Islet precursor cell (in vitro differentiated cells): ENCODE measurements at regions not wholly inside any gene's neighbourhood (a gene's known extent, or its start where the extent isn't known, plus 50 kb on each side); places are given as distances from the start of the nearest gene placed in this dataset.
"Not testable (repeated sequence)": the region's sequence is repeated elsewhere in the genome, so short reads cannot be mapped to it uniquely, and the experiment has no call there.

ENCODE experiments used
- DNase-seq: peaks from one replicate; pipeline ENCODE4 v3.0.0-alpha.2; 2018

GRCh38 chr21:35590284-35590683, 470.0 kb downstream of the SETD4 start:
- DNase-seq, result not testable (repeated sequence)

- no peak for DNase-seq
These were observed 472.4 kb downstream of the SETD4 start for GRCh38 chr21:35587841-35588380.

- no peak for DNase-seq
These were observed 474.0 kb downstream of the SETD4 start for GRCh38 chr21:35586305-35586704.

DNA sequence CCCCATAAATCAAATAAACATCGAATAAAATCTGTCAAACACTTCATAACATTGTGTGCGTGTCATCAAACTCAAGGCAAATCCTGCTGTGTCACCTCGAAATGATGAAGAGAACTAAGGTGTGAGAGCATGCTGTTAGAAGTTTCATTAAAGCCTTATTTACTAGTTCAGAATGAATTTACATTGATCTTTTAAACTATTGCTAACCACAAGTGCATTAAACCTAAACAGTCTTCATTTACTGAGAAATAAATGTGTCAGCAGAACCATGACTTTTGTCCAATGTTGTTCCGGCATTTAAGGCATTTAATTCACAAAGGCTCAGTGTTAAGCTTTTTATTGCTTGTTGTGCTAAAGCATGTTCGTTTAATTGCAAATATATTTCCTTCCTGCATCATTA, 474.4 kb downstream of the SETD4 start:
- no peak for DNase-seq

DNA sequence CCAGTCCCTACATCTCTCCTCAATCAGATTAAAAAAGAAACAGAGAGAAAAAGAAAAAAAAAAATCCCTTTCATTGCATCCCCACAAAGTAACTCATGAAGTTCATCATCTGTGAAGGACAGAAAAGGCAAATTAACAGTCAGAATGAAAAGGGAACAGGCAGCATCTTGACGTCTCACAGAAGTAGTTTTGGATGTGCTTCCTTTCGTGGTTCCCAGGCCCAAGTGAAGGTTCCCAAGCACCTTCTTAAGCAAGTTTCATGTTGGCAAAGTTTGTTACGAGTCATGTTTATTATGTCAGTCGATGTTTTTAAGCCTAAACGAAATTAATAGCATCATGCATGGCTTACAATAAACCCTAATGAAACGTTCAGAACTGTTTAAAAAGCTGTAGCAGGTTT, 475.2 kb downstream of the SETD4 start:
- no peak for DNase-seq

DNA sequence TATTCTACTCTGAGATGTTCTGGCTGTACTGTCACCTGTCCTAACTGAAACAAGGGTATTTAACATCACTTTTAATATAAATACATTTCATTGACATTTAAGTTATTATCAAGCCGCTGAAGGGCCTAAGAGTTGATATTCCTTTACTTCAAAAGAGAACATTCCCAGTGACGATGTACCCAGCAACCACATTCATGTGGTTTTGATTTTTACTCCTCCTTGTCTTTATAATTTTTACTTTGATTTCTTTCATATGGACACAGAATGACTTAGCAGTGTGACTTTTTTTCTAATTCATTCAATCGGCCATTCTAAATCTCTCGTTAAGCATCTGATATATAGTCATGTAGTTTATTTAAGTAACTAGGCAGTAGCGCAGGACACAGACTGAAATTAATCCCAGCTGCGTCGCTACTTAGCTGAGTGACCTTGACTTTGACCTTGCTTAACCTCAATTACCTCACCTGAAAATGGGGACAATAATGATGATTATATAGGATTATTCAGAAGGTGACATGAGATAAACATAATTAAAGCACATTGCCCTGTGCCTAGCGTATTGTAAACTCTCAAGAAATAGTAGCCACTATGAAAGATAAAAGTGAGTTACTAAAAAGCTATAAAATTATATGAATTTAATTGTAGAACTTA, 476.6 kb downstream of the SETD4 start:
- no peak for DNase-seq

GRCh38 chr21:35582731-35583130, 477.6 kb downstream of the SETD4 start:
- DNase-seq, result no peak

DNA sequence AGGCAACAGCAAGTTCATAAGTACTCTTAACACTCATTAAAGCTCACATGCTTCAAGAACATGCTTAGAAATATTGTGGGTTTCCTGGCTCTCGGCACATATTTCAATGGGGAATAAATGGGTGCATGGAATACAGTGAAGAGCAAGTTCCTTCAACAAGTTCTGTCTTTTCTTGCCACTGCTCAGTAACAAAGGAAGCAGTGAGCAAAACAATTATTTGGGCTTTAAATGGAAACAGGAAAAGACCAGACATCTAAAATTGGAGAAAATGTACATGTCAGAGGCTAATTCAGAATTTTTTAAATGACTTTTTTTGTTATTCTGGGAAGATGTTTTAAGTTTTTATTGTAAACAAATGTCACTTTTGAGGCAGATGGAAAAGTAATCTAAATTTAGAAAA, 478.7 kb downstream of the SETD4 start:
- no peak for DNase-seq

DNA sequence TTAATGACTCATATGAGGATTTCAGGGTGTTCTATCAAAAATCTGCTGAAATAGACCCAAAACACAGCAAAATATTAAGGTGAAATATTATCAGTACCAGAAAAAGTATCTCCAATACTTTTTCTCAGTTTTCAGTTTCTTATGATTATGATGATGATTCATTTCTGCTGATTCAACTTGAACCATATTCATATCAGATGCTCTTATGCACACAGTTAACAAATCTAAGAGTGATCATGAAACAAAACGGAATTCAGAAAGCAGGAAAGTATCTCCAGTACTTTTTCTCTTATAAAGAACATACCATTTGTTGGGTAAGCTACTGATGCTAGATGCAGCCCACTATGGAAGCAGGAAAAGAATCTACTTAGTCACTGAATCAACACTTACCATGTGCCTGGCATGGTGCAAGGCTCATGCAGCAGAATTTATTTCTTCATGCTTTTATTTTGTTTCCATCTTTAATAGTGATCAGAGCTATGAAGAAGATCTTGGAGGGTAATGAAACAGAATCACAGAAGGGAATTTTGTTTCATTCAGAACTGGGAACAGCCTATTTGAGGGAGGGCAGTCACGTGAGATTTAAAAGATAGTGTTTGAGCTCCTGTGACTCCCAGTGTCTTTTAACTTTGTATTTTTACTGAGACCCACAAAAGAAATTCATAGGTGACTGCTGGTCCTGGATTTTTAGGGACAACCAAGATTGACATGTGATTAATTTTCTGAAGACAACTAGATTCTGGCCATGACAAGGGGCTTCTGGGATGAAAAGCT, 480.6 kb downstream of the SETD4 start:
- DNase-seq, result no peak

DNA sequence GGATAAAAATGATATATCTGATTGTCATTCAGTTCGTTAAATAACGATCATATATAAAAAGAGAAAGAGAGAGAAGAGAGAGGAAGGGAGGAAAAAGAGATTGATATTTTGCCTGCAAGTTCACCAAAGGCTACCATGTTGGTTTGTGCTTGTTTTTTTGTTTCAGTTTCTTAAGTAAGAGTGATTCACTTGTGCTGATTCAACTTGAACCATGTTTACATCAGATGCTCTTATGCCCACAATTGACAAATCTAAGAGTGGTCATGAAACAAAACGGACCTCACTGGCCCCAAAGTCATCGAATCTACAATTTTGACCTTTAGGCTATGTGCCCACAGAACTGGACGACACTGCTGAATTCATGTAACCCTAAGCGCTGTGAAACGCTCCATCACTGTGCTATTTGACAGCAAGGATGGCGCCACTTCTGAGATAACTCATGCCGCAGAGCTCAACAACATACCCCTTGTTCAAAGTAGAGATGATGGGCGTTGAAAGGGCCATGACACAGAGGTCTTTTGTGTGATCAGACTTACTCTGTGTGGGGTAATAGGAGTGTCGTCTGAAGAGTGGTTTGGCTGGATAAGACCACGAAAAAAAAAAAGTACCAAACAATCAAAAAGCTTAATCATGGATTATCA, 481.4 kb downstream of the SETD4 start:
- DNase-seq, result no peak

DNA sequence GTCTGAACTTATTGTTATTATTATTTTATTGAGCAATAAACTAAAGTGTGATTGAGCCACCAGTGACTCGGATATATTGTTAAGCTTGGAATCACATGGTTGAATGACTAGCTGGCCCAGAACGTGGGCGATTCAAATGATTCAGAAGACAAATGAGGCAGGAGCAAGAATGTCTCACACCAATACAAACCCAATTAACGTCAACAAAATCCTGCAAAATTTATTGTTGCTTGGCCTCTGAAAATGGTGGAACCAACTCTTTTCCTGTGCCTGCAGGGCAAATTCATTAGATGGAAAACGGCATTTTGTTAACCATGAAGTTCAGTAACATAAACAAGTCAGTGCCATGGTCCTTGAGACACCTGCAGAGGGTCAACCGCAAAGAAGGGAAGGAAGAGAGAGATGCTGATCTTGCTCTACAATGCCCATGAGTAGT, 482.0 kb downstream of the SETD4 start:
- DNase-seq, result no peak

- no peak for DNase-seq
These were observed 484.9 kb downstream of the SETD4 start for GRCh38 chr21:35575280-35575915.

- DNase-seq, result no peak
These were observed 486.6 kb downstream of the SETD4 start for GRCh38 chr21:35573472-35574374.

DNA sequence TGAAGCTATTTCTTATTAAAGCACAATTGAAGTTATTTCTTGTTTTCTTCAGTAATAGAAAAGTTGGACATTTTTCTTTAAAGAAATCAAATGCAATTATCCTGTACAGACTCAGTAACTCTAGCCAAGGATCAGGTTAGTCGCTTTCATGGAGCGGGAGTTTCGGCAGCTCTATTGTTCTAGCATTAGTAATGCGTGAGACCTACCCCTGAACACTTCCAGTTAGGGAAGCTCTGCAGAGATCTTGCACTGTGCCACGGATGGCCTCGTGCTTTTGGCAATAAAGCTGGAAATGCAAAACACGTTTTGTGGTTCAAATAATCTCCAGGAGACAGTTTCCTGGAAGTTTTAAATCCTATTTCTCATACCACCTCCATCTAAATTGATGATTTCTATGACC, 488.4 kb downstream of the SETD4 start:
- no peak for DNase-seq

- no peak for DNase-seq
These were observed 491.7 kb downstream of the SETD4 start for GRCh38 chr21:35568643-35569042.

DNA sequence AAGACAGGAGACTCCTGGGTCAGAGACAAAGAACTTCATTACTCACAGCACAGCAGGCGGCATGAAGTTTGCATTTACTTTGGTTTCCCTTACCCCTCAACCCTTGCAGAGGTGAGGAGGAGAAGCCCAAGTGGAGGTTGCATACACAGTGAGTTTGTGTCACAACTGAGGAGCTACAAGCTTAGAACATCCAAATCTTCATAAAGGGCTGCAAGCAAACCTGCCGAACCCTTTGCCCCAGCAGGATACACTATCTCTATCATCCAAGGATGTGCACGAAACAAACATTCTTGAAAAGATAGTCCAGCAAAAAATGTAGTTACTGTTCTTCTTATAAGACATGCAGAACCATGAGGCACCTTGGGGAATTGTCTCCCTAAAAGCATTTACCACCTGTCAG, 493.5 kb downstream of the SETD4 start:
- DNase-seq, result no peak

GRCh38 chr21:35565204-35565611, 495.1 kb downstream of the SETD4 start:
- DNase-seq, result peak; percentile 87

DNA sequence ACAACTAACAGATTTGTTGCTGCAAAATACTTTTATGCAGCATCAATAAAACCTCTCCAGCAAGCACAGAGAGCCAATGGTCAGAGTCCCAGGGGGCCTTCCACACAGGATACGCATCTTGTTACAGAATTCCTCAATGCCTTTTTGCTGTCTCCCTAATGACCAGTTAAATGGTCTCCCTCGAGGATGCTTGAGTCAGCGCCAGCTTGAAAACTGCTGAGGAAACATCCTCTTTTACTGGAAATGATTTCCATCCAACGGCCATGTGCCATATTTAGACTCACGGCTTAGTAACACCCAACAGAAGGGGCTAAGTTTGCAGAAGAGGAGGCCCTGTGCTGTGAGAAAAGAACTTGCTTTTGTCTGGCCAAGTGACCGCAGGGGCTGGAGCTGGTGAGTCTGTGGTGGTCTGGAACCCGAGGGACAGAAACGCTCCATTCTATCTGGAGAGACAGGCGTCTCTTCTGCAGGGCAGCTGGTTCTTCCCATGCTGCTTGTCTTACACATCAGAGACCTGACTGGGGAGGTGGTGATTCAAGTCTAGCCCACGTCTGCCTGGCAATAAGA, 496.4 kb downstream of the SETD4 start:
- peak; percentile 65 for DNase-seq

DNA sequence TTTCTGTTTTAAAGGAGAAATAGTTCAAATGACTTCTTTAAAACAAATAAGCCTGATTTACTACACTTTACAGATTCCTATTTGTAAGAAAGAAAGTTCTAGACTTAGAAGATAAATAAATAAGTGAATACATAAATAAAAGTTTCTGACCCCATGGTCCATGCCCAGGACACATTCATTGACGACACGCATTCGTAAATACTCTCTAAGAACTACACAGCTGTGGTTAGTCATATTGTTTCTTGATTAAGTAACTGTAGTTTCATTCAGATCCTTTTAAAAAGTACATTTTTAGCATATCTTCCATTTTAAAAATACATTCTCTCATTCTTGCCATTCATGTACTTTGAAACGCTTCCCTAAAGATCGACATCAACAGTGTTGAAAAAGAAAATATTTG, 497.4 kb downstream of the SETD4 start:
- DNase-seq, result no peak

DNA sequence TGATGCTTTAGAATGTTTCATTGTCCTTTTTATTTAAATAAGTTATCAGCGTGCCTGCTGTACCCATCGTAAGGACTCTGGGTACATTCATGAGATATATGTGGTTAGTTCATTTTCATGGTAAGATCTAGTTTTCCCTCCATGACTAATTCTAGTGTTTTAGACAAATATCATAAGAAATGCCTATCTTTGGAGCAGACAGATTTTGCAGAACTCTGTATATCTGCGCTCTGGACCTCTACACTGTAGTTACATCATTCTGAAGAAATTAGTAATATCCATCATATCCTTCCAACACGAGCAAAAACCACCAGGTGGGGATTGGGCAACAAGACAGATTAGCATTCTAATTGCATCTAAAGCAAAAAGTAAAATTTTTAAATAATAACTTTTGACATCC, 499.2 kb downstream of the SETD4 start:
- DNase-seq, result no peak

DNA sequence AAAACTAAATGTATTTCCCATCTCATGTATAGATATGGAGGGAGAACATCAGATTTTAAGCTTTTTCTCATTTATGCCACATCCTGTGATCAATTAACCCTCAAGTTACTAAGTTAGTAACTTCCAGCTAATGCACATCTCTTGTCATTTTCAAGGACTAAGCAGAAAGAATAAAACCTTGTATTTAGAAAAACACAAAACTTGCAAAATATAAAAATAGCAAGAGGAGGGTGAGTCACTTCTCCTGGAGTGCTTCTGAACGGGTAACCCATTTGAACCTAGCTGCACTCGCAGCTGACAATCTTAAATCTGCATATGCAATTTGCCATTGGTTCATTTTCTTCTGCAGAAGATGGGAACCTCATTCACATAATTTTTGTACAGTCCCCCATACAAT, 500.5 kb downstream of the SETD4 start:
- no peak for DNase-seq
